OCI-LY1 (cell line): ENCODE measurements at regions not wholly inside any gene's neighbourhood (a gene's known extent, or its start where the extent isn't known, plus 50 kb on each side); places are given as distances from the start of the nearest gene placed in this dataset.

ENCODE experiments used
- EZH2 ChIP-seq: fragments of 200-600 bp; sonication (generic), shearing (Covaris generic); IDR thresholded peaks from 2 replicates; pipeline ENCODE4 v1.8.0; 2017; ENCODE audit warnings: borderline replicate concordance, mixed run types, mild to moderate bottlenecking, antibody characterized with exemption, low read length, moderate library complexity, mixed read lengths
- TF ChIP-seq, protein P1 (sequence below): fragments of 200-600 bp; sonication (generic), shearing (Covaris generic); IDR thresholded peaks from 2 replicates; pipeline ENCODE4 v1.5.1; 2017; ENCODE audit warnings: mild to moderate bottlenecking, antibody characterized with exemption, low read length, moderate library complexity, mixed read lengths

DNA sequence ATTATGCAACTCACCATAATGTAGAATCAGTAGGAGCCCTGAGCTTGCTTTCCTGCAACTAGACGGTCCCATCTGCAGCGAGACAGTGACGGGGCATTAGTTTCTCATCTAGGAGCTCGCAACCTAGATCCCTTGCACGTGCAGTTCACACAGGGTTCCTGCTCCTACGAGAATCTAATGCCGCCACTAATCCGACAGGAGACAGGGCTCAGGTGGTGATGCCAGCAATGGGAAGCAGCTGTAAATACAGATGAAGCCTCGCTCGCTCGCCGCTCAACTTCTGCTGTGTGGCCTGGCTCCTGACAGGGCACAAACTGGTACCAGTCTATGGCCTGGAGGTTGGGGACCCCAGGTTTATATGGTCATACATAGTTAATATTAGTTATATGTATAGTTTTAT, 394.5 kb downstream of the NPIPA8 start:
- TF ChIP-seq, protein P1, sequence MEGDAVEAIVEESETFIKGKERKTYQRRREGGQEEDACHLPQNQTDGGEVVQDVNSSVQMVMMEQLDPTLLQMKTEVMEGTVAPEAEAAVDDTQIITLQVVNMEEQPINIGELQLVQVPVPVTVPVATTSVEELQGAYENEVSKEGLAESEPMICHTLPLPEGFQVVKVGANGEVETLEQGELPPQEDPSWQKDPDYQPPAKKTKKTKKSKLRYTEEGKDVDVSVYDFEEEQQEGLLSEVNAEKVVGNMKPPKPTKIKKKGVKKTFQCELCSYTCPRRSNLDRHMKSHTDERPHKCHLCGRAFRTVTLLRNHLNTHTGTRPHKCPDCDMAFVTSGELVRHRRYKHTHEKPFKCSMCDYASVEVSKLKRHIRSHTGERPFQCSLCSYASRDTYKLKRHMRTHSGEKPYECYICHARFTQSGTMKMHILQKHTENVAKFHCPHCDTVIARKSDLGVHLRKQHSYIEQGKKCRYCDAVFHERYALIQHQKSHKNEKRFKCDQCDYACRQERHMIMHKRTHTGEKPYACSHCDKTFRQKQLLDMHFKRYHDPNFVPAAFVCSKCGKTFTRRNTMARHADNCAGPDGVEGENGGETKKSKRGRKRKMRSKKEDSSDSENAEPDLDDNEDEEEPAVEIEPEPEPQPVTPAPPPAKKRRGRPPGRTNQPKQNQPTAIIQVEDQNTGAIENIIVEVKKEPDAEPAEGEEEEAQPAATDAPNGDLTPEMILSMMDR: no peak
- no peak for TF ChIP-seq EZH2
